Caco-2 (cell line): ENCODE measurements at regions not wholly inside any gene's neighbourhood (a gene's known extent, or its start where the extent isn't known, plus 50 kb on each side); places are given as distances from the start of the nearest gene placed in this dataset.

Source experiments
- BruUV-seq: library from RNA; stranded (reverse); fragments of 400-500 nt; replicated peaks from 2 replicates; lab custom pipeline; 2021; lab: Mats Ljungman, UMichigan
- CTCF ChIA-PET: fragments of 300-600 bp; sonication (Branson Sonifier 250); formaldehyde crosslinking; loops from one replicate; lab custom pipeline; 2022; ENCODE audit warnings: antibody characterized with exemption; lab: Charles Lee
- POLR2A ChIA-PET: fragments of 300-600 bp; sonication (Branson Sonifier 250); formaldehyde crosslinking; loops from one replicate; lab custom pipeline; 2022; ENCODE audit warnings: antibody characterized with exemption; lab: Charles Lee
- DNase-seq, 2 experiments: peaks; one replicate each; pipeline versions ENCODE4 v3.0.0 to v3.0.0-alpha.2; 2020 to 2022
- H3K27me3 ChIP-seq: replicated peaks from 2 replicates; pipeline ENCODE4 v1.6.0; 2011; ENCODE audit warnings: low read length; ENCODE audit not compliant: control insufficient read depth, insufficient read depth
- H3K36me3 ChIP-seq: 2 replicates; pipeline ENCODE4 v1.5.1; 2011; ENCODE audit warnings: low read length; ENCODE audit not compliant: control insufficient read depth, insufficient read depth
- H3K4me1 ChIP-seq: fragments of 250-450 bp; sonication (Bioruptor Pico); 2 replicates; pipeline ENCODE4 v1.5.1; 2020; ENCODE audit warnings: mild to moderate bottlenecking
- H3K4me3 ChIP-seq: 2 replicates; pipeline ENCODE4 v1.5.1; 2011; ENCODE audit warnings: low read depth, mild to moderate bottlenecking, control low read depth, low read length
- H3K9me3 ChIP-seq: fragments of 250-450 bp; sonication (Bioruptor Pico); 2 replicates; pipeline ENCODE4 v1.5.1; 2020; ENCODE audit warnings: mild to moderate bottlenecking, moderate library complexity
- H3K27ac Mint-ChIP-seq: one replicate; pipeline ENCODE4 v1.8.0; 2022; ENCODE audit warnings: mixed read lengths; ENCODE audit not compliant: unreplicated experiment
- H3K27me3 Mint-ChIP-seq: one replicate; pipeline ENCODE4 v1.8.0; 2022; ENCODE audit warnings: mixed read lengths; ENCODE audit not compliant: insufficient read depth, unreplicated experiment
- H3K36me3 Mint-ChIP-seq: one replicate; pipeline ENCODE4 v1.8.0; 2022; ENCODE audit warnings: mild to moderate bottlenecking, mixed read lengths; ENCODE audit not compliant: insufficient read depth, unreplicated experiment
- H3K4me1 Mint-ChIP-seq: one replicate; pipeline ENCODE4 v1.8.0; 2022; ENCODE audit warnings: low read depth, mixed read lengths; ENCODE audit not compliant: unreplicated experiment
- H3K4me3 Mint-ChIP-seq: one replicate; pipeline ENCODE4 v1.8.0; 2022; ENCODE audit warnings: mild to moderate bottlenecking, moderate library complexity, mixed read lengths; ENCODE audit not compliant: unreplicated experiment
- H3K9me3 Mint-ChIP-seq: one replicate; pipeline ENCODE4 v1.8.0; 2022; ENCODE audit warnings: mixed read lengths; ENCODE audit not compliant: unreplicated experiment
- CTCF ChIP-seq, 2 experiments: fragments of 200-600 bp in 1 of 2; IDR thresholded peaks; 1 replicate in 1 of 2; 2 replicates in 1 of 2; pipeline versions ENCODE4 v1.5.1 to v1.8.0; 2011 to 2022; ENCODE audit warnings: antibody characterized with exemption in 1 of 2, control low read depth in 1 of 2, inconsistent platforms in 1 of 2, low read depth in 1 of 2, low read length in 1 of 2, mild to moderate bottlenecking in 1 of 2, moderate library complexity in 1 of 2; ENCODE audit not compliant: insufficient read depth in 1 of 2, severe bottlenecking in 1 of 2, unreplicated experiment in 1 of 2
- intact Hi-C: fragments of 100-400 bp; cut with micrococcal nuclease; formaldehyde crosslinking; loops from one replicate; pipeline ENCODE4 v1.10.0; 2022; ENCODE audit not compliant: unreplicated experiment

- Mint-ChIP-seq H3K27me3 (no peaks in the 10 kb centered on the region), H3K4me1 (peaks cover 7% of the 10 kb centered on the region), H3K4me3 (no peak overlapping the region), H3K9me3 (no peaks in the 10 kb centered on the region), H3K36me3 (no peaks in the 10 kb centered on the region), H3K27ac (no peak overlapping the region)
- CTCF ChIA-PET: no interaction called here
- POLR2A ChIA-PET: no interaction called here
- no peak overlapping the region for H3K4me3 ChIP-seq
- no peaks in the 10 kb centered on the region for H3K4me1 ChIP-seq
- no peak for DNase-seq
- no peak for TF ChIP-seq CTCF (IDR thresholded peaks at IDR 0.05; ENCODE audit: insufficient read depth in 1 of 2, low read depth in 1 of 2, low read length in 1 of 2, severe bottlenecking in 1 of 2, unreplicated experiment in 1 of 2)
- 0 out of 2 replicates have a peak, but pooled peaks cover 1% of the 10 kb centered on the region for H3K36me3 ChIP-seq
- BruUV-seq: no TSS peak
- no peaks in the 10 kb centered on the region for H3K9me3 ChIP-seq
- no peaks in the 10 kb centered on the region for H3K27me3 ChIP-seq
- intact Hi-C loops: no loop called here
Observed at GRCh38 chr16:27721531-27722181, 171.7 kb downstream of the KATNIP start.

DNA sequence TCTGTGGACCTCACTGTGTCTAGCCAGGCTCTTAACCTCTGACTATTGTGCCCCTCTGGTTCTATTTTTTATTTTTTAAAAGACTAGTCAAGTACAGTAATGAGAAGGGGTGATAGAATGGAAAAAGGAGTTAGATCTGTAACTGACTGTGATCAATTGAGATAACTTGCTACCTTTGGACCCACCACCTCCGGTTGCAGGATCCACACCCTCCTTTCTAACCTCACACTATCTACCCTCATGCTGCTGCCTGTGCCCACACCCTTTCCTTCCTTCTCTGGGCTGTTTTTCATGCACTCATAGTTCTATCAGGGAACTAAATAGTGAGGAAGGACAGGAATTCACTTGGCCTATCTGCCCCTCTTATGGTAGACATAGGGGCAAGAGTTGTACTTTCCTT, 172.3 kb downstream of the KATNIP start:
- Mint-ChIP-seq H3K4me1 (peaks cover 7% of the 10 kb centered on the region), H3K9me3 (no peaks in the 10 kb centered on the region)
- DNase-seq: no peak

GRCh38 chr16:27722892-27723450, 173.0 kb downstream of the KATNIP start:
- Mint-ChIP-seq H3K4me1 (peaks cover 7% of the 10 kb centered on the region), H3K36me3 (no peaks in the 10 kb centered on the region), H3K4me3 (no peak overlapping the region), H3K27ac (no peak overlapping the region), H3K27me3 (no peaks in the 10 kb centered on the region), H3K9me3 (no peaks in the 10 kb centered on the region)
- no peak for TF ChIP-seq CTCF (IDR thresholded peaks at IDR 0.05; ENCODE audit: insufficient read depth in 1 of 2, low read depth in 1 of 2, low read length in 1 of 2, severe bottlenecking in 1 of 2, unreplicated experiment in 1 of 2)
- H3K27me3 ChIP-seq: no peaks in the 10 kb centered on the region
- CTCF ChIA-PET: no interaction called here
- POLR2A ChIA-PET: no interaction called here
- no peak for DNase-seq
- H3K9me3 ChIP-seq: no peaks in the 10 kb centered on the region
- H3K4me1 ChIP-seq: no peaks in the 10 kb centered on the region
- intact Hi-C loops: no loop called here
- no peak overlapping the region for H3K4me3 ChIP-seq
- no TSS peak for BruUV-seq
- 0 out of 2 replicates have a peak, but pooled peaks cover 1% of the 10 kb centered on the region for H3K36me3 ChIP-seq

More for the DNA sequence above, 172.3 kb downstream of the KATNIP start:
- Histone ChIP-seq H3K4me1 (no peaks in the 10 kb centered on the region), H3K27me3 (no peaks in the 10 kb centered on the region), H3K36me3 (0 out of 2 replicates have a peak, but pooled peaks cover 1% of the 10 kb centered on the region), H3K4me3 (no peak overlapping the region), H3K9me3 (no peaks in the 10 kb centered on the region)
- Mint-ChIP-seq H3K27me3 (no peaks in the 10 kb centered on the region), H3K4me3 (no peak overlapping the region), H3K36me3 (no peaks in the 10 kb centered on the region), H3K27ac (no peak overlapping the region)
- POLR2A ChIA-PET: no interaction called here
- TF ChIP-seq CTCF (IDR thresholded peaks at IDR 0.05; ENCODE audit: insufficient read depth in 1 of 2, low read depth in 1 of 2, low read length in 1 of 2, severe bottlenecking in 1 of 2, unreplicated experiment in 1 of 2): no peak
- intact Hi-C loops: no loop called here
- no TSS peak for BruUV-seq
- CTCF ChIA-PET: no interaction called here
